Upper lobe of left lung (tissue), 4 donors: ENCODE measurements at regions not wholly inside any gene's neighbourhood (a gene's known extent, or its start where the extent isn't known, plus 50 kb on each side); places are given as distances from the start of the nearest gene placed in this dataset.

Experiments
- CTCF ChIP-seq, 6 experiments: fragments of 450-650 bp in 4 of 6; fragments of 200-600 bp in 2 of 6; sonication (generic) in 2 of 6; IDR thresholded peaks; one replicate each; pipeline ENCODE4 v1.5.1; 2016 to 2019; ENCODE audit warnings: antibody characterized with exemption in 6 of 6
- POLR2AphosphoS5 ChIP-seq, 2 donors: sonication (generic); formaldehyde crosslinking; IDR thresholded peaks; one replicate each; pipeline ENCODE4 v1.5.1; 2017; ENCODE audit warnings: antibody characterized with exemption in 2 of 2

GRCh38 chr5:35477911-35478310 is 139.8 kb upstream of the SPEF2 start:
- TF ChIP-seq CTCF (IDR thresholded peaks at IDR 0.05) (no peak), POLR2AphosphoS5 (IDR thresholded peaks at IDR 0.05) (no peak)
